ENCODE measurements at regions not wholly inside any gene's neighbourhood (a gene's known extent, or its start where the extent isn't known, plus 50 kb on each side); places are given as distances from the start of the nearest gene placed in this dataset.

- no peak overlapping the region for H3K27ac ChIP-seq
- TF ChIP-seq ZFX (IDR thresholded peaks at IDR 0.05) (no peak), CTCF (conservative IDR thresholded peaks at IDR 0.05) (no peak)
Measured at GRCh38 chr9:71202931-71203330, 81.5 kb upstream of the TRPM3 start.

- no peak overlapping the region for H3K27ac ChIP-seq
- TF ChIP-seq ZFX (IDR thresholded peaks at IDR 0.05) = no peak
- TF ChIP-seq CTCF (conservative IDR thresholded peaks at IDR 0.05) = no peak
Measured at GRCh38 chr9:71191708-71192107, 70.3 kb upstream of the TRPM3 start.

GRCh38 chr9:71183251-71183650, 61.8 kb upstream of the TRPM3 start:
- no peak overlapping the region for H3K27ac ChIP-seq
- TF ChIP-seq ZFX (IDR thresholded peaks at IDR 0.05) = no peak
- TF ChIP-seq CTCF (conservative IDR thresholded peaks at IDR 0.05) = no peak

- no peak overlapping the region for H3K27ac ChIP-seq
- TF ChIP-seq CTCF (conservative IDR thresholded peaks at IDR 0.05) = no peak
- TF ChIP-seq ZFX (IDR thresholded peaks at IDR 0.05) = no peak
Measured at GRCh38 chr9:71179183-71179582, 57.8 kb upstream of the TRPM3 start.

- H3K27ac ChIP-seq = no peak overlapping the region
Measured at GRCh38 chr9:71177901-71178300, 56.5 kb upstream of the TRPM3 start.

GRCh38 chr9:71171517-71171916, 50.1 kb upstream of the TRPM3 start:
- TF ChIP-seq ZFX (IDR thresholded peaks at IDR 0.05) (no peak), CTCF (conservative IDR thresholded peaks at IDR 0.05) (no peak)
- H3K27ac ChIP-seq = no peak overlapping the region

More at GRCh38 chr9:71177901-71178300, 56.5 kb upstream of the TRPM3 start:
- TF ChIP-seq ZFX (IDR thresholded peaks at IDR 0.05) (no peak), CTCF (conservative IDR thresholded peaks at IDR 0.05) (no peak)
